Activated CD4-positive, alpha-beta memory T cell treated with anti-CD3 and anti-CD28 coated beads, Interleukin-2, amount 10 ng/mL, durations not matched to agents 7 days and 5 days (primary cell): ENCODE measurements at regions not wholly inside any gene's neighbourhood (a gene's known extent, or its start where the extent isn't known, plus 50 kb on each side); places are given as distances from the start of the nearest gene placed in this dataset.

ENCODE experiments used
- CTCF ChIA-PET: fragments of 350-600 bp; sonication (Branson Sonifier 250); formaldehyde crosslinking; loops from one replicate; lab custom pipeline; 2021; ENCODE audit warnings: antibody characterized with exemption, inconsistent platforms; lab: Charles Lee
- POLR2A ChIA-PET: fragments of 350-600 bp; sonication (Branson Sonifier 250); formaldehyde crosslinking; loops from one replicate; lab custom pipeline; 2021; ENCODE audit warnings: antibody characterized with exemption; lab: Charles Lee
- DNase-seq: peaks from one replicate; pipeline ENCODE4 v3.0.0-alpha.2; 2020
- H3K27ac Mint-ChIP-seq: one replicate; pipeline ENCODE4 v1.8.0; 2021; ENCODE audit warnings: mild to moderate bottlenecking, mixed read lengths
- H3K27me3 Mint-ChIP-seq: one replicate; pipeline ENCODE4 v1.8.0; 2021; ENCODE audit warnings: mixed read lengths
- H3K36me3 Mint-ChIP-seq: one replicate; pipeline ENCODE4 v1.8.0; 2021; ENCODE audit warnings: low read depth, mixed read lengths
- H3K4me1 Mint-ChIP-seq: one replicate; pipeline ENCODE4 v1.8.0; 2021; ENCODE audit warnings: mixed read lengths
- H3K4me3 Mint-ChIP-seq: one replicate; pipeline ENCODE4 v1.8.0; 2021; ENCODE audit warnings: mild to moderate bottlenecking, mixed read lengths
- H3K9me3 Mint-ChIP-seq: one replicate; pipeline ENCODE4 v1.8.0; 2021; ENCODE audit warnings: mixed read lengths

- DNase-seq, result no peak
- no peak overlapping the region for H3K27ac Mint-ChIP-seq
- no peaks in the 10 kb centered on the region for H3K36me3 Mint-ChIP-seq
- POLR2A ChIA-PET, result no interaction called here
- H3K4me3 Mint-ChIP-seq, result no peak overlapping the region
- CTCF ChIA-PET, result no interaction called here
- no peaks in the 10 kb centered on the region for H3K9me3 Mint-ChIP-seq
- no peaks in the 10 kb centered on the region for H3K4me1 Mint-ChIP-seq
- H3K27me3 Mint-ChIP-seq, result peaks cover 14% of the 10 kb centered on the region
These were observed 62.4 kb upstream of the TTLL7 start for GRCh38 chr1:84061336-84061735.

- no peak for DNase-seq
- Mint-ChIP-seq H3K27ac (no peak overlapping the region), H3K4me1 (no peaks in the 10 kb centered on the region), H3K4me3 (no peak overlapping the region), H3K9me3 (no peaks in the 10 kb centered on the region), H3K27me3 (peaks cover 14% of the 10 kb centered on the region), H3K36me3 (no peaks in the 10 kb centered on the region)
- ChIA-PET POLR2A (no interaction called here), CTCF (no interaction called here)
These were observed 61.8 kb upstream of the TTLL7 start for GRCh38 chr1:84060781-84061180.

GRCh38 chr1:84048820-84049219 lies 49.9 kb upstream of the TTLL7 start:
- no peak for DNase-seq
- Mint-ChIP-seq H3K9me3 (no peaks in the 10 kb centered on the region), H3K27me3 (peaks cover 2% of the 10 kb centered on the region), H3K36me3 (no peaks in the 10 kb centered on the region), H3K4me1 (no peaks in the 10 kb centered on the region), H3K27ac (no peak overlapping the region), H3K4me3 (no peak overlapping the region)
- CTCF ChIA-PET, result no interaction called here
- POLR2A ChIA-PET, result no interaction called here
